Peyer's patch (tissue), 4 donors: ENCODE measurements at regions not wholly inside any gene's neighbourhood (a gene's known extent, or its start where the extent isn't known, plus 50 kb on each side); places are given as distances from the start of the nearest gene placed in this dataset.

ENCODE experiments used
- CTCF ChIP-seq, 6 experiments: fragments of 450-650 bp in 4 of 6; fragments of 200-600 bp in 2 of 6; sonication (generic) in 1 of 6; IDR thresholded peaks; one replicate each; pipeline ENCODE4 v1.5.1; 2017 to 2019; ENCODE audit warnings: antibody characterized with exemption in 6 of 6, mild to moderate bottlenecking in 3 of 6, moderate library complexity in 1 of 6
- POLR2A ChIP-seq, 2 donors: fragments of 450-650 bp; IDR thresholded peaks; one replicate each; pipeline ENCODE4 v1.5.1; 2017; ENCODE audit warnings: antibody characterized with exemption in 2 of 2, mild to moderate bottlenecking in 2 of 2, moderate library complexity in 2 of 2

GRCh38 chr15:19974998-19975397 lies 566.6 kb downstream of the GOLGA6L6 start:
- TF ChIP-seq CTCF (IDR thresholded peaks at IDR 0.05): no peak
- no peak for TF ChIP-seq POLR2A (IDR thresholded peaks at IDR 0.05)
